Activated naive CD4-positive, alpha-beta T cell treated with anti-CD3 and anti-CD28 coated beads for 36 hours (primary cell): ENCODE measurements at regions not wholly inside any gene's neighbourhood (a gene's known extent, or its start where the extent isn't known, plus 50 kb on each side); places are given as distances from the start of the nearest gene placed in this dataset.
A peak's percentile ranks its signal among the peaks of the same experiment; 100 is the strongest.

Source experiments
- CTCF ChIA-PET: fragments of 350-600 bp; sonication (Branson Sonifier 250); formaldehyde crosslinking; loops from one replicate; lab custom pipeline; 2021; ENCODE audit warnings: antibody characterized with exemption; lab: Charles Lee
- DNase-seq: peaks from one replicate; pipeline ENCODE4 v3.0.0-alpha.2; 2020
- H3K27ac Mint-ChIP-seq: one replicate; pipeline ENCODE4 v1.8.0; 2021; ENCODE audit warnings: mild to moderate bottlenecking, mixed read lengths
- H3K27me3 Mint-ChIP-seq: one replicate; pipeline ENCODE4 v1.8.0; 2021; ENCODE audit warnings: low read depth, mixed read lengths
- H3K36me3 Mint-ChIP-seq: one replicate; pipeline ENCODE4 v1.8.0; 2021; ENCODE audit warnings: low read depth, mixed read lengths
- H3K4me1 Mint-ChIP-seq: one replicate; pipeline ENCODE4 v1.8.0; 2021; ENCODE audit warnings: low read depth, mixed read lengths
- H3K4me3 Mint-ChIP-seq: one replicate; pipeline ENCODE4 v1.8.0; 2021; ENCODE audit warnings: mild to moderate bottlenecking, moderate library complexity, mixed read lengths
- H3K9me3 Mint-ChIP-seq: one replicate; pipeline ENCODE4 v1.8.0; 2021; ENCODE audit warnings: mixed read lengths
- intact Hi-C: fragments of 100-400 bp; cut with micrococcal nuclease; formaldehyde crosslinking; loops from one replicate; pipeline ENCODE4 v1.15.1; 2023

DNA sequence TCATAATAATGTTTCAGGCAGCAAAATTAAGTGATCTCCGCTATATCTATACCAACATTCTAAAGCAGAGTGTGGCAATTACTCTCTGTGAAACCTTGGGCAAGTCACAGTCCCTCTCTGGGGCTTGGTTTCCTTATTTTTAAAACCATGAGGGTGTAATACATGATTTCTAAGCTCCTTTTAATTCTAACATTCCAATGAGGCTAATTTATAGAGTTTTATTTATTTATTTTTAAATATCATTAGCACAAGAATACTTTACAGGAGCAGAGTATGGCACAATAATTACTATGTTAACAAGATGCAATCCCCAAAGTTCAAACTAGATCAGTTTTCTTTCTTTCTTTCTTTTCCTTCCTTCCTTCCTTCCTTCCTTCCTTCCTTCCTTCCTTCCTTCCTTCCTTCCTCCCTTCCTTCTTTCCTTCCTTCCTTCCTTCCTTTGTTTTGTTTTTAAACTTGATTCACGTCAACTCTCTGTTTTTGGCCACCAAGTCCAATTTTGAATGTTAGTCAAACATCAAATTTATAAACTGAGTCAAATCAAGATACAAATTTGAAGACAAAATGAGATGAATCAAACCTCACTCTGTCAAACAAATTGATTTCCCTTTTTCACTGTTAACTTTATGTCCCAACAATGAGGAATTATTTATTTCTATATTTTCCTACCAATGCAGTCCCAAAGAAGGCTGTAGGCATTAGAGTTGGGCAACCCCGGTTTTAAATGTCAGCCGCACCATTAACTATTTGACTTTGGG lies 50.2 kb upstream of the GPR174 start:
- no peaks in the 10 kb centered on the region for H3K27me3 Mint-ChIP-seq
- DNase-seq = no peak
- intact Hi-C loops = loop anchor here (2.0 kb wide), 1 partner anchor 15 kb away; no protein-coding TSS in a partner anchor
- H3K9me3 Mint-ChIP-seq = no peaks in the 10 kb centered on the region
- no peak overlapping the region for H3K4me3 Mint-ChIP-seq
- CTCF ChIA-PET = interaction anchor here (1.3 kb wide), 1 partner anchor 11 kb away, joined by 3 read pairs; no protein-coding TSS in a partner anchor
- H3K27ac Mint-ChIP-seq = peak overlapping the region; percentile 94
- H3K4me1 Mint-ChIP-seq = peaks cover 76% of the 10 kb centered on the region
- no peaks in the 10 kb centered on the region for H3K36me3 Mint-ChIP-seq
